ENCODE measurements at regions not wholly inside any gene's neighbourhood (a gene's known extent, or its start where the extent isn't known, plus 50 kb on each side); places are given as distances from the start of the nearest gene placed in this dataset.

DNA sequence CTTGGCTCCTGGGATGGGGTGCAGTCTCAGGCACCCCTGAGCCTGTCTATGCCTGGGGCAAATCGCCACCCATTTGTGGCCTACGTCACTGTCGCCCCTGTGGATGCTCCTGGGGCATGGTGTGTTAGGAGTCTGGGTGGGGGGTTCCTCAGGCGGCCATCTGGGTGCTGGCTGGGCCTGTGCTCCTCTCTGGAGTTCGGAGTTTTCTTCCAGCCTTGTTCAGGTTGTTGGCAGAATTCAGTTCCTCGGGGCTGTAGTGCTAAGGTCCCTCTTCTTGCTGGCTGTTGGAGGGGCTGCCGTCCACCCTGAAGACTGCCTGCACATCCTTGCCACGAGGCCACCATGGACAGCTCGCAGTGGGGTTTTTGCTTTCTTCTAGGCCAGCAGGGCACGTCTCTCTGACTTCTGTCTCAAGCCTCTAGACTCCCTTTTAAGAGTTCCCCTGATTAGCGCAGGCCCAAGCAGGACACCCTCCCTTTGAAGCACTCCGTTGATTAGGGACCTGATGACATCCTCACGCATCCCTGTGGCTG lies 86.7 kb upstream of the C1orf174 start:
- H3K9ac ChIP-seq (ENCODE audit: low read length in 3 of 3): no peak overlapping the region
- no peaks in the 10 kb centered on the region for H3K4me1 ChIP-seq (ENCODE audit: control insufficient read depth in 2 of 3, insufficient read depth in 2 of 3, low read depth in 1 of 3, low read length in 3 of 3)
- no peak for DNase-seq
- H3K4me3 ChIP-seq (ENCODE audit: low read length in 3 of 3): no peak overlapping the region
- peaks cover 0 to 7% (median 0%) of the 10 kb centered on the region in 3 donors for H3K9me3 ChIP-seq (ENCODE audit: control insufficient read depth in 2 of 3, insufficient read depth in 1 of 3, low read length in 3 of 3)
- intact Hi-C loops (cut with DNase I): no loop called here
- H3K27ac ChIP-seq (ENCODE audit: low read depth in 2 of 2, low read length in 2 of 2): no peak overlapping the region
- TF ChIP-seq, protein P1, sequence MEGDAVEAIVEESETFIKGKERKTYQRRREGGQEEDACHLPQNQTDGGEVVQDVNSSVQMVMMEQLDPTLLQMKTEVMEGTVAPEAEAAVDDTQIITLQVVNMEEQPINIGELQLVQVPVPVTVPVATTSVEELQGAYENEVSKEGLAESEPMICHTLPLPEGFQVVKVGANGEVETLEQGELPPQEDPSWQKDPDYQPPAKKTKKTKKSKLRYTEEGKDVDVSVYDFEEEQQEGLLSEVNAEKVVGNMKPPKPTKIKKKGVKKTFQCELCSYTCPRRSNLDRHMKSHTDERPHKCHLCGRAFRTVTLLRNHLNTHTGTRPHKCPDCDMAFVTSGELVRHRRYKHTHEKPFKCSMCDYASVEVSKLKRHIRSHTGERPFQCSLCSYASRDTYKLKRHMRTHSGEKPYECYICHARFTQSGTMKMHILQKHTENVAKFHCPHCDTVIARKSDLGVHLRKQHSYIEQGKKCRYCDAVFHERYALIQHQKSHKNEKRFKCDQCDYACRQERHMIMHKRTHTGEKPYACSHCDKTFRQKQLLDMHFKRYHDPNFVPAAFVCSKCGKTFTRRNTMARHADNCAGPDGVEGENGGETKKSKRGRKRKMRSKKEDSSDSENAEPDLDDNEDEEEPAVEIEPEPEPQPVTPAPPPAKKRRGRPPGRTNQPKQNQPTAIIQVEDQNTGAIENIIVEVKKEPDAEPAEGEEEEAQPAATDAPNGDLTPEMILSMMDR (IDR thresholded peaks at IDR 0.05; ENCODE audit: borderline replicate concordance, extremely low read depth, insufficient read depth): no peak
- H3K27me3 ChIP-seq (ENCODE audit: control insufficient read depth, insufficient read depth, low read length): no peaks in the 10 kb centered on the region
- no peak for FAIRE-seq
- no peaks in the 10 kb centered on the region for H3K36me3 ChIP-seq (ENCODE audit: control insufficient read depth in 2 of 3, insufficient read depth in 3 of 3, low read length in 3 of 3)

DNA sequence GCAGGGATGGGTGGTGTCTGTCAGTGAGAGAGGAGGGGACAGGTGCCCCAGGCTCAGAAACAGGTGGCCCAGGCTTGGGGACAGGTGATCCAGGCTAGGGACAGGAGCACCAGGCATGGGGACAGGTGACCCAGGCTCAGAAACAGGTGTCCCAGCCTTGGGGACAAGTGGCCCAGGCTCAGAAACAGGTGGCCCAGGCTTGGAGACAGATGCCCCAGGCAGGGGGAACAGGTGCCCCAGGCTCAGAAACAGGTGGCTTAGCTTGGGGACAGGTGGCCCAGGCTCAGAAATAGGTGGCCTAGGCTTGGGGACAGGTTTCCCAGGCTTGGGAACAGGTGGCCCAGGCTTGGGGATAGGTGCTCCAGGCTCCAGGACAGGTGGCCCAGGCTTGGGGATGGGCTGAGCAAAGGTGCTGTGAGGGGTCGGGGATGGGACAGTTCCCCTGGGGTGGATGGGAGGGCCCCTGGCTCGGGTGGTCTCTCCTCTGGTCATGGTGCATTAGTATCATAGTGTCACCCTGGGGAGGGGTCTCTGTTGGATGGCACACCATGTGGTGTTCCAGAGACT lies 87.7 kb upstream of the C1orf174 start:
- Histone ChIP-seq H3K9ac (ENCODE audit: low read length in 3 of 3) (no peak overlapping the region), H3K4me1 (ENCODE audit: control insufficient read depth in 2 of 3, insufficient read depth in 2 of 3, low read depth in 1 of 3, low read length in 3 of 3) (no peaks in the 10 kb centered on the region), H3K27me3 (ENCODE audit: control insufficient read depth, insufficient read depth, low read length) (no peaks in the 10 kb centered on the region), H3K36me3 (ENCODE audit: control insufficient read depth in 2 of 3, insufficient read depth in 3 of 3, low read length in 3 of 3) (no peaks in the 10 kb centered on the region), H3K4me3 (ENCODE audit: low read length in 3 of 3) (no peak overlapping the region), H3K9me3 (ENCODE audit: control insufficient read depth in 2 of 3, insufficient read depth in 1 of 3, low read length in 3 of 3) (peaks cover 0 to 10% (median 0%) of the 10 kb centered on the region in 3 donors), H3K27ac (ENCODE audit: low read depth in 2 of 2, low read length in 2 of 2) (no peak overlapping the region)
- intact Hi-C loops (cut with DNase I): no loop called here
- DNase-seq (peak in 1 of 5 donors; percentile 46), FAIRE-seq (no peak)
- TF ChIP-seq, protein P1 (IDR thresholded peaks at IDR 0.05; ENCODE audit: borderline replicate concordance, extremely low read depth, insufficient read depth): no peak

DNA sequence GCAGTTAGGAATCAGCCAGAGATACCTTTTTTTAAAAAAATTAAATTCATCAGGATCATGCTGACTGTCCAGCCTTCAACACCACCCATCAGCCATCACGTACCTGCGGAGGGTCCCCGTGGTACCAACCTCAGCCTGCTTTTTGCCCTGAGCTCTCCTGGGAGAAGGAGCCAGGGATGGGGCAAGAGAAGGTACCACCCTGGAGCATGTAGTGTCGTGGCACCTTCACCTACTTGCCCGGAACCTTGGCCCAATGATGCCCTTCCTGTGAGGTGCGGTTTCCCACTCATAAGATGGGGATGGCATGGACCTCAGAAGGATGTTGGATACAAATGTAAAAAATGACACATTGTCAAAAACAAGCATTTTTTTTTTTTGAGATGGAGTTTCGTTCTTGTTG lies 88.4 kb upstream of the C1orf174 start:
- no peaks in the 10 kb centered on the region for H3K36me3 ChIP-seq (ENCODE audit: control insufficient read depth in 2 of 3, insufficient read depth in 3 of 3, low read length in 3 of 3)
- intact Hi-C loops (cut with DNase I): no loop called here
- no peaks in the 10 kb centered on the region for H3K4me1 ChIP-seq (ENCODE audit: control insufficient read depth in 2 of 3, insufficient read depth in 2 of 3, low read depth in 1 of 3, low read length in 3 of 3)
- no peak overlapping the region for H3K27ac ChIP-seq (ENCODE audit: low read depth in 2 of 2, low read length in 2 of 2)
- DNase-seq: no peak
- no peak for FAIRE-seq
- no peaks in the 10 kb centered on the region for H3K27me3 ChIP-seq (ENCODE audit: control insufficient read depth, insufficient read depth, low read length)
- H3K9ac ChIP-seq (ENCODE audit: low read length in 3 of 3): no peak overlapping the region
- H3K4me3 ChIP-seq (ENCODE audit: low read length in 3 of 3): no peak overlapping the region
- TF ChIP-seq, protein P1 (IDR thresholded peaks at IDR 0.05; ENCODE audit: borderline replicate concordance, extremely low read depth, insufficient read depth): no peak
- peaks cover 0 to 10% (median 0%) of the 10 kb centered on the region in 3 donors for H3K9me3 ChIP-seq (ENCODE audit: control insufficient read depth in 2 of 3, insufficient read depth in 1 of 3, low read length in 3 of 3)

DNA sequence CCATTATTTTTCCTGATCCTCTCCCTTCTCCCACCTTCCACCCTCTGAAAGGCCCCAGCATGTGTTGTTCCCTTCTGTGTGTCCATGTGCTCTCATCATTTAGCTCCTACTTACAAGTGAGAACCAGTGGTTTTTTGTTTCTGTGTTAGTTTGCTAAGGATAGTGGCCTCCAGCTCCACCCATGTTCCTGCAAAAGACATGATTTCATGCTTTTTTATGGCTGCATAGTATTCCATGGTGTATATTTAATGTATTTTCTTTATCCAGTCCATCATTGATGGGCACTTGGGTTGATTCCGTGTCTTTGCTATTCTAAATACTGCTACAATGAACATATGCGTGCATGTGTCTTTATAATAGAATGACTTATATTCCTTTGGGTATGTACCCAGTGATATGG lies 89.4 kb upstream of the C1orf174 start:
- TF ChIP-seq, protein P1 (IDR thresholded peaks at IDR 0.05; ENCODE audit: borderline replicate concordance, extremely low read depth, insufficient read depth): no peak
- intact Hi-C loops (cut with DNase I): no loop called here

More for the DNA sequence above, 89.4 kb upstream of the C1orf174 start:
- Histone ChIP-seq H3K27ac (ENCODE audit: low read depth in 2 of 2, low read length in 2 of 2) (no peak overlapping the region), H3K9ac (ENCODE audit: low read length in 3 of 3) (no peak overlapping the region), H3K4me1 (ENCODE audit: control insufficient read depth in 2 of 3, insufficient read depth in 2 of 3, low read depth in 1 of 3, low read length in 3 of 3) (no peaks in the 10 kb centered on the region), H3K9me3 (ENCODE audit: control insufficient read depth in 2 of 3, insufficient read depth in 1 of 3, low read length in 3 of 3) (peaks cover 0 to 10% (median 0%) of the 10 kb centered on the region in 3 donors), H3K4me3 (ENCODE audit: low read length in 3 of 3) (no peak overlapping the region), H3K27me3 (ENCODE audit: control insufficient read depth, insufficient read depth, low read length) (no peaks in the 10 kb centered on the region), H3K36me3 (ENCODE audit: control insufficient read depth in 2 of 3, insufficient read depth in 3 of 3, low read length in 3 of 3) (no peaks in the 10 kb centered on the region)
- no peak for FAIRE-seq
- no peak for DNase-seq

Data from kidney (tissue), 13 donors.